ENCODE measurements at regions not wholly inside any gene's neighbourhood (a gene's known extent, or its start where the extent isn't known, plus 50 kb on each side); places are given as distances from the start of the nearest gene placed in this dataset.
"Not testable (repeated sequence)": the region's sequence is repeated elsewhere in the genome, so short reads cannot be mapped to it uniquely, and the experiment has no call there.

- Mint-ChIP-seq H3K27ac (no peak overlapping the region), H3K4me3 (no peak overlapping the region), H3K36me3 (ENCODE audit: low read depth) (no peaks in the 10 kb centered on the region), H3K27me3 (ENCODE audit: low read depth, poor library complexity) (no peaks in the 10 kb centered on the region), H3K9me3 (no peaks in the 10 kb centered on the region), H3K4me1 (peaks cover 16% of the 10 kb centered on the region)
- DNase-seq, result no peak
- TF ChIP-seq CTCF (IDR thresholded peaks at IDR 0.05), result no peak
Measured at GRCh38 chr9:90521811-90522570, 120.6 kb downstream of the DIRAS2 start.

- no peak for TF ChIP-seq CTCF (IDR thresholded peaks at IDR 0.05)
- H3K27me3 Mint-ChIP-seq (ENCODE audit: low read depth, poor library complexity), result no peaks in the 10 kb centered on the region
- H3K4me1 Mint-ChIP-seq, result peaks cover 12% of the 10 kb centered on the region
- H3K36me3 Mint-ChIP-seq (ENCODE audit: low read depth), result no peaks in the 10 kb centered on the region
- H3K27ac Mint-ChIP-seq, result no peak overlapping the region
- DNase-seq, result peak; percentile 10
- no peak overlapping the region for H3K4me3 Mint-ChIP-seq
- peaks cover 11% of the 10 kb centered on the region for H3K9me3 Mint-ChIP-seq
Measured at GRCh38 chr9:90523958-90524357, 118.7 kb downstream of the DIRAS2 start.

- Mint-ChIP-seq H3K9me3 (peaks cover 11% of the 10 kb centered on the region), H3K36me3 (ENCODE audit: low read depth) (no peaks in the 10 kb centered on the region), H3K4me1 (peaks cover 12% of the 10 kb centered on the region), H3K4me3 (no peak overlapping the region), H3K27ac (no peak overlapping the region), H3K27me3 (ENCODE audit: low read depth, poor library complexity) (no peaks in the 10 kb centered on the region)
- no peak for DNase-seq
- no peak for TF ChIP-seq CTCF (IDR thresholded peaks at IDR 0.05)
Measured at GRCh38 chr9:90526386-90526785, 116.2 kb downstream of the DIRAS2 start.

- not testable (repeated sequence) for H3K9me3 Mint-ChIP-seq; H3K4me3 Mint-ChIP-seq; H3K36me3 Mint-ChIP-seq (ENCODE audit: low read depth)
Measured at GRCh38 chr9:90536094-90536493, 106.5 kb downstream of the DIRAS2 start.

GRCh38 chr9:90538566-90538965, 104.1 kb downstream of the DIRAS2 start:
- Mint-ChIP-seq H3K4me1 (peaks cover 26% of the 10 kb centered on the region), H3K27ac (no peak overlapping the region), H3K27me3 (ENCODE audit: low read depth, poor library complexity) (no peaks in the 10 kb centered on the region), H3K36me3 (ENCODE audit: low read depth) (no peaks in the 10 kb centered on the region), H3K4me3 (no peak overlapping the region), H3K9me3 (no peaks in the 10 kb centered on the region)
- no peak for DNase-seq
- no peak for TF ChIP-seq CTCF (IDR thresholded peaks at IDR 0.05)

More at GRCh38 chr9:90536094-90536493, 106.5 kb downstream of the DIRAS2 start:
- Mint-ChIP-seq H3K27ac (peak overlapping the region; percentile 7), H3K4me1 (peaks cover 26% of the 10 kb centered on the region)
- not testable (repeated sequence) for DNase-seq; H3K27me3 Mint-ChIP-seq (ENCODE audit: low read depth, poor library complexity)

GRCh38 chr9:90539286-90539685, 103.3 kb downstream of the DIRAS2 start:
- H3K4me3 Mint-ChIP-seq, result no peak overlapping the region
- H3K27me3 Mint-ChIP-seq (ENCODE audit: low read depth, poor library complexity), result no peaks in the 10 kb centered on the region
- no peak overlapping the region for H3K27ac Mint-ChIP-seq
- no peaks in the 10 kb centered on the region for H3K9me3 Mint-ChIP-seq
- H3K4me1 Mint-ChIP-seq, result peaks cover 26% of the 10 kb centered on the region
- TF ChIP-seq CTCF (IDR thresholded peaks at IDR 0.05), result no peak
- no peak for DNase-seq
- H3K36me3 Mint-ChIP-seq (ENCODE audit: low read depth), result no peaks in the 10 kb centered on the region
